HepG2 (cell line): ENCODE measurements at regions not wholly inside any gene's neighbourhood (a gene's known extent, or its start where the extent isn't known, plus 50 kb on each side); places are given as distances from the start of the nearest gene placed in this dataset.

ENCODE experiments used
- AFF4 ChIP-seq: sonication (generic); formaldehyde crosslinking; IDR thresholded peaks from 2 replicates; pipeline ENCODE4 v1.4.0; 2020; ENCODE audit warnings: missing genetic modification reagents
- AHR ChIP-seq: IDR thresholded peaks from 2 replicates; pipeline ENCODE4 v1.6.1; 2018; ENCODE audit warnings: missing genetic modification reagents, missing compliant biosample characterization
- CBFB ChIP-seq: sonication (generic); formaldehyde crosslinking; IDR thresholded peaks from 2 replicates; pipeline ENCODE4 v1.4.0; 2020; ENCODE audit warnings: missing genetic modification reagents
- EZH2 ChIP-seq: conservative IDR thresholded peaks from 2 replicates; pipeline ENCODE4 v1.6.1; 2012; ENCODE audit warnings: mild to moderate bottlenecking, low read depth, low read length, moderate library complexity
- FOXP4 ChIP-seq: sonication (generic); formaldehyde crosslinking; IDR thresholded peaks from 2 replicates; pipeline ENCODE4 v1.4.0; 2020; ENCODE audit warnings: missing genetic modification reagents
- GABPB1 ChIP-seq: IDR thresholded peaks from 2 replicates; pipeline ENCODE4 v1.6.1; 2016; ENCODE audit warnings: mild to moderate bottlenecking, missing genetic modification reagents, moderate library complexity, missing compliant biosample characterization
- GMEB2 ChIP-seq: IDR thresholded peaks from 2 replicates; pipeline ENCODE4 v1.6.1; 2016; ENCODE audit warnings: missing biosample characterization, missing genetic modification reagents, low read depth
- HHEX ChIP-seq: IDR thresholded peaks from 2 replicates; pipeline ENCODE4 v1.6.1; 2016; ENCODE audit warnings: control low read depth
- HMG20A ChIP-seq: IDR thresholded peaks from 2 replicates; pipeline ENCODE4 v1.6.1; 2016; ENCODE audit warnings: borderline replicate concordance
- KLF6 ChIP-seq: IDR thresholded peaks from 2 replicates; pipeline ENCODE4 v1.8.0; 2016; ENCODE audit warnings: missing biosample characterization, missing genetic modification reagents
- NFKBIZ ChIP-seq: IDR thresholded peaks from 2 replicates; pipeline ENCODE4 v1.6.1; 2018; ENCODE audit warnings: missing genetic modification reagents, missing compliant biosample characterization
- NR2F6 ChIP-seq, 2 experiments: IDR thresholded peaks; 2 replicates each; pipeline ENCODE4 v1.6.1; 2016; ENCODE audit warnings: antibody characterized with exemption in 1 of 2, mild to moderate bottlenecking in 1 of 2
- RXRA ChIP-seq: sonication (generic); formaldehyde crosslinking; IDR thresholded peaks from 2 replicates; pipeline ENCODE4 v1.5.1; 2020; ENCODE audit warnings: missing genetic modification reagents
- TEAD3 ChIP-seq: optimal IDR thresholded peaks from 2 replicates; pipeline ENCODE3; 2016; ENCODE audit warnings: borderline replicate concordance
- XBP1 ChIP-seq: sonication (generic); formaldehyde crosslinking; IDR thresholded peaks from 2 replicates; pipeline ENCODE4 v1.5.0; 2020; ENCODE audit warnings: missing genetic modification reagents
- ZBTB20 ChIP-seq: sonication (generic); formaldehyde crosslinking; IDR thresholded peaks from 2 replicates; pipeline ENCODE4 v1.8.1; 2023; ENCODE audit warnings: missing genetic modification reagents, low read depth, mild to moderate bottlenecking, borderline replicate concordance
- ZMYM4 ChIP-seq: sonication (generic); formaldehyde crosslinking; IDR thresholded peaks from 2 replicates; pipeline ENCODE4 v1.8.1; 2023; ENCODE audit warnings: mild to moderate bottlenecking, missing genetic modification reagents
- ZNF12 ChIP-seq: sonication (generic); formaldehyde crosslinking; IDR thresholded peaks from 2 replicates; pipeline ENCODE4 v1.5.0; 2020; ENCODE audit warnings: missing genetic modification reagents
- ZNF205 ChIP-seq: IDR thresholded peaks from 2 replicates; pipeline ENCODE4 v1.6.1; 2018; ENCODE audit warnings: missing biosample characterization, missing genetic modification reagents
- ZNF775 ChIP-seq: sonication (generic); formaldehyde crosslinking; IDR thresholded peaks from 2 replicates; pipeline ENCODE4 v1.4.0; 2020; ENCODE audit warnings: missing genetic modification reagents, mild to moderate bottlenecking, moderate library complexity, borderline replicate concordance
- TF ChIP-seq, protein P1 (sequence below): IDR thresholded peaks from 2 replicates; pipeline ENCODE4 v1.6.1; 2016; ENCODE audit warnings: mild to moderate bottlenecking
- TF ChIP-seq, protein P2 (sequence below): sonication (generic); formaldehyde crosslinking; IDR thresholded peaks from 2 replicates; pipeline ENCODE4 v1.4.0; 2020; ENCODE audit warnings: missing genetic modification reagents, borderline replicate concordance

- TF ChIP-seq AFF4 (CRISPR knock-in tag) (no peak), CBFB (no peak), HHEX (CRISPR knock-in tag) (peak; percentile 79), ZNF205 (CRISPR knock-in tag) (no peak), ZNF775 (CRISPR knock-in tag) (no peak), XBP1 (no peak), ZBTB20 (CRISPR knock-in tag) (no peak), NFKBIZ (0 out of 2 replicates have a peak, but pooled peaks have one; percentile 29), GABPB1 (CRISPR knock-in tag) (peak; percentile 14; the same call in 1 of the 2 replicates), GMEB2 (CRISPR knock-in tag) (no peak), AHR (CRISPR knock-in tag) (no peak), ZNF12 (CRISPR knock-in tag) (0 out of 2 replicates have a peak, but pooled peaks have one; percentile 13), NR2F6 (IDR thresholded peaks at IDR 0.05) (peak; percentile 79), NR2F6 (CRISPR knock-in tag; IDR thresholded peaks at IDR 0.05) (peak; percentile 58; the same call in 1 of the 2 replicates), FOXP4 (CRISPR knock-in tag) (peak; percentile 34; the same call in 1 of the 2 replicates), HMG20A (CRISPR knock-in tag) (peak; percentile 70; the same call in 1 of the 2 replicates), TEAD3 (peak; percentile 64), RXRA (peak; percentile 58; the same call in 1 of the 2 replicates), KLF6 (CRISPR knock-in tag) (0 out of 2 replicates have a peak, but pooled peaks have one; percentile 53), ZMYM4 (CRISPR knock-in tag) (peak; percentile 30; the same call in 1 of the 2 replicates), EZH2 (no peak)
- TF ChIP-seq, protein P1, sequence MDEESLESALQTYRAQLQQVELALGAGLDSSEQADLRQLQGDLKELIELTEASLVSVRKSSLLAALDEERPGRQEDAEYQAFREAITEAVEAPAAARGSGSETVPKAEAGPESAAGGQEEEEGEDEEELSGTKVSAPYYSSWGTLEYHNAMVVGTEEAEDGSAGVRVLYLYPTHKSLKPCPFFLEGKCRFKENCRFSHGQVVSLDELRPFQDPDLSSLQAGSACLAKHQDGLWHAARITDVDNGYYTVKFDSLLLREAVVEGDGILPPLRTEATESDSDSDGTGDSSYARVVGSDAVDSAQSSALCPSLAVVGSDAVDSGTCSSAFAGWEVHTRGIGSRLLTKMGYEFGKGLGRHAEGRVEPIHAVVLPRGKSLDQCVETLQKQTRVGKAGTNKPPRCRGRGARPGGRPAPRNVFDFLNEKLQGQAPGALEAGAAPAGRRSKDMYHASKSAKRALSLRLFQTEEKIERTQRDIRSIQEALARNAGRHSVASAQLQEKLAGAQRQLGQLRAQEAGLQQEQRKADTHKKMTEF (CRISPR knock-in tag), result peak; percentile 34; the same call in 1 of the 2 replicates
- TF ChIP-seq, protein P2, sequence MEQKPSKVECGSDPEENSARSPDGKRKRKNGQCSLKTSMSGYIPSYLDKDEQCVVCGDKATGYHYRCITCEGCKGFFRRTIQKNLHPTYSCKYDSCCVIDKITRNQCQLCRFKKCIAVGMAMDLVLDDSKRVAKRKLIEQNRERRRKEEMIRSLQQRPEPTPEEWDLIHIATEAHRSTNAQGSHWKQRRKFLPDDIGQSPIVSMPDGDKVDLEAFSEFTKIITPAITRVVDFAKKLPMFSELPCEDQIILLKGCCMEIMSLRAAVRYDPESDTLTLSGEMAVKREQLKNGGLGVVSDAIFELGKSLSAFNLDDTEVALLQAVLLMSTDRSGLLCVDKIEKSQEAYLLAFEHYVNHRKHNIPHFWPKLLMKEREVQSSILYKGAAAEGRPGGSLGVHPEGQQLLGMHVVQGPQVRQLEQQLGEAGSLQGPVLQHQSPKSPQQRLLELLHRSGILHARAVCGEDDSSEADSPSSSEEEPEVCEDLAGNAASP, result no peak
Observed at GRCh38 chr9:87793292-87793691, 67.4 kb downstream of the CTSL start (continued).
